C4-2B (cell line): ENCODE measurements at regions not wholly inside any gene's neighbourhood (a gene's known extent, or its start where the extent isn't known, plus 50 kb on each side); places are given as distances from the start of the nearest gene placed in this dataset.

Experiments
- H3K27ac ChIP-seq: fragments of 450-650 bp; 2 replicates; pipeline ENCODE4 v1.5.1; 2017
- ZFX ChIP-seq: fragments of 450-650 bp; IDR thresholded peaks from 2 replicates; pipeline ENCODE4 v1.6.1; 2017
- TF ChIP-seq, protein P1 (sequence below): fragments of 450-650 bp; conservative IDR thresholded peaks from 2 replicates; pipeline ENCODE4 v1.5.1; 2017; ENCODE audit warnings: mild to moderate bottlenecking

DNA sequence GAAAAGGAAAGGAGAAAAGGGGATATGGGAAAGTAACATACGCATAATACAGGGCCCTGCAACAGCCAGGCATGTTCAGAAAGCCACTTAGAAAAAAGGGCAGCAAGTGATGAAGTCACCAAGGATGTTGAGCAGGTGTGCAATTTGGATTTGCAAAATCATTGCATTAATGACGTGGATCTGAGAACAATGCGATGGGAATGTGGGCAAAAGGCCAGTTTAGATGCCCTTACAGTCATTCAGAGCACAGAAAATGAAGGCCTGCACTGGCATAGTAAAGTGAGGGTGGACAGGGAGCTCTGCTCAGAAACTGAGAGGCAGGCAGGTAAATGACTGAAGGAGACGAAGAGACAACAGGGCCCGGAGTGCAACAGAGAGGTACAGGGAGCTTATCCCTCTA, 123.7 kb upstream of the NHSL1 start:
- H3K27ac ChIP-seq, result no peak overlapping the region
- no peak for TF ChIP-seq ZFX
- TF ChIP-seq, protein P1, sequence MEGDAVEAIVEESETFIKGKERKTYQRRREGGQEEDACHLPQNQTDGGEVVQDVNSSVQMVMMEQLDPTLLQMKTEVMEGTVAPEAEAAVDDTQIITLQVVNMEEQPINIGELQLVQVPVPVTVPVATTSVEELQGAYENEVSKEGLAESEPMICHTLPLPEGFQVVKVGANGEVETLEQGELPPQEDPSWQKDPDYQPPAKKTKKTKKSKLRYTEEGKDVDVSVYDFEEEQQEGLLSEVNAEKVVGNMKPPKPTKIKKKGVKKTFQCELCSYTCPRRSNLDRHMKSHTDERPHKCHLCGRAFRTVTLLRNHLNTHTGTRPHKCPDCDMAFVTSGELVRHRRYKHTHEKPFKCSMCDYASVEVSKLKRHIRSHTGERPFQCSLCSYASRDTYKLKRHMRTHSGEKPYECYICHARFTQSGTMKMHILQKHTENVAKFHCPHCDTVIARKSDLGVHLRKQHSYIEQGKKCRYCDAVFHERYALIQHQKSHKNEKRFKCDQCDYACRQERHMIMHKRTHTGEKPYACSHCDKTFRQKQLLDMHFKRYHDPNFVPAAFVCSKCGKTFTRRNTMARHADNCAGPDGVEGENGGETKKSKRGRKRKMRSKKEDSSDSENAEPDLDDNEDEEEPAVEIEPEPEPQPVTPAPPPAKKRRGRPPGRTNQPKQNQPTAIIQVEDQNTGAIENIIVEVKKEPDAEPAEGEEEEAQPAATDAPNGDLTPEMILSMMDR, result no peak

DNA sequence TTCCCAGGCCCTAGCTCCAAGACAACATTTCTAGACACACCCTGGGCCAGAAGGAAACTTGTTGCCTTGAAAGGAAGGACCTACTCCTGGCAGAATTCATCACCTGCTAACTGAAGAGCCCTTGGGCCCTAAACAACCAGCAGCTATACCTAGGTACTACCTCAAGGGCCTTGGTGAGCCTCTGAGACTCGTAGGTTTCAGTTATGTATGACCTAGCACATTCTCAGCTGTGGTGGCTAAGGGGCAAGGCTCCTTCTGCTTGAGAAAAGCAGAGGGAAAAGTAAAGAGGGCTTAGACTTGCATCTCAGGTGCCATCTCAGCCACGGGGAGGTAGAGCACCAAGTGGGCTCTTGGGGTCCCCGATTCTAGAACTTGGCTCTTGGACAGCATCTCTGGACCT, 132.3 kb upstream of the NHSL1 start:
- no peak overlapping the region for H3K27ac ChIP-seq
- TF ChIP-seq, protein P1, result no peak

DNA sequence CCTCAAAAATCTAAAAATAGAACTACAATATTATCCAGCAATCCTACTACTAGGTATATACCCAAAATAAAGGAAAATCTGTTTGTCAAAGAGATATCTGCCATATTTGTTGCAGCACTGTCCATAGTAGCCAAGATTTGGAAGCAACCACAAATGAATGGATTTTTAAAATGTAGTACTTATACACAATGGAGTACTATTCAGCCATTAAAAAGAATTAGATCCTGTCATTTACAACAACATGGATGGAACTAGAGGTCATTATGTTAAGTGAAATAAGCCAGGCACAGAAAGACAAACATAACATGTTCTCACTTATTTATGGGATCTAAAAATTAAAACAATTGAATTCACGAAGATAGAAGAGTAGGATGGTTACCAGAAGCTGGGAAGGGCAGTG, 135.7 kb upstream of the CCDC28A start:
- H3K27ac ChIP-seq, result no peak overlapping the region
- no peak for TF ChIP-seq ZFX
- TF ChIP-seq, protein P1, result no peak

DNA sequence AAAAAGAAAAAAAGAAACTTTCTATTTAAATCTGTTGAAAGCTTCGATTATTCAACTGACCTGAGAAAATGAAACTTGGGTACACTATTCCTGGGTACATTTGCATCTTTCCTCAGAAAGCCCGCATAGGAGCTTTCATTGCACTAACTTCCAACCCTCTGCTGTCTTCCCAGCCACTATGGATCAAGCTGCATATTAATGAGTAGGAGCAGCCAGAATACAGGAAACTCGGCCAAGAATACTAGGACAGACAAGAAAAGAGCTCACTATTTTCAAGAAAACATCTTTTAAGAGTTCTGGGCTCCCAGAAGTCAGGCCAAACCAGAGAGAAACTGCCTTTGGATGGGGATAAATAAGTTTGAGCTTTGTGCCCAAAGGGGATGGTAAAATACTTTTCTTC, 135.0 kb upstream of the CCDC28A start:
- no peak for TF ChIP-seq ZFX
- TF ChIP-seq, protein P1, result no peak
- no peak overlapping the region for H3K27ac ChIP-seq

DNA sequence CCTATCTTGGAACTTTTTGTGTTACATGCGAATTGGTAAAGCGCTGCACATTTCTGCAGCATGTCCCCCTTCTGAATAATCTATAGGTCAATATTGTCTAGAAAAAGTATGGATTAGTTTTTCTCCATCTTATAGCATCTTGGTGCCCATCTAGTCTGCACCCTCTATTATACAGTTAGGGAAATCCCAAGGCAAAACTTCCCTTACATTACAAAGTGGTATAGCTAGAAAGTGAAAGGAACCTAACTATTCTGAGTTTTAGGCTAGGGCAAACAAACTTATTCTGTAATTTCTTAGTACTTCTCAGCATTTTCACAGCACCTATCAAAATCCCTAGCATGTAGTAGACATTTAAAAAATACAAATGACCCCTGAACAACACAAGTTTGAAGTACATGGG, 133.5 kb upstream of the CCDC28A start:
- TF ChIP-seq, protein P1, result no peak
- no peak for TF ChIP-seq ZFX
- H3K27ac ChIP-seq, result no peak overlapping the region

DNA sequence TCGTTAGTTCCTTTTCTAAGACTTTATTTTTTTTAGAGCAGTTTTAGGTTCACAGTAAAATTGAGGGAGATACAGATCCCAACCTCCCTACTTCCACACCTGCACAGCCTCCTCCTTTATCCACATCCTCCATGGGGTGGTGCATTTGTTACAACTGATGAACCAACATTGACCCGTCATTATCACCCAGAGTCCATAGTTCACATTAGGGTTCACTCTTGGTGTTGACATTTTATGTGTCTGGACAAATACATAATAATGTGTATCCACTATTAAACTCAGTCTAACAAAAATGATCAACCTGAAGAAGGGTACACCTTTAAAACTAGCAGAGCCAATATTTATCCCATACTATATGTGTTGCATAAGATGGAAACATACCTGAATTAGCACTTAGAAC, 130.4 kb upstream of the CCDC28A start:
- no peak overlapping the region for H3K27ac ChIP-seq
- TF ChIP-seq, protein P1, result no peak
- TF ChIP-seq ZFX, result no peak

DNA sequence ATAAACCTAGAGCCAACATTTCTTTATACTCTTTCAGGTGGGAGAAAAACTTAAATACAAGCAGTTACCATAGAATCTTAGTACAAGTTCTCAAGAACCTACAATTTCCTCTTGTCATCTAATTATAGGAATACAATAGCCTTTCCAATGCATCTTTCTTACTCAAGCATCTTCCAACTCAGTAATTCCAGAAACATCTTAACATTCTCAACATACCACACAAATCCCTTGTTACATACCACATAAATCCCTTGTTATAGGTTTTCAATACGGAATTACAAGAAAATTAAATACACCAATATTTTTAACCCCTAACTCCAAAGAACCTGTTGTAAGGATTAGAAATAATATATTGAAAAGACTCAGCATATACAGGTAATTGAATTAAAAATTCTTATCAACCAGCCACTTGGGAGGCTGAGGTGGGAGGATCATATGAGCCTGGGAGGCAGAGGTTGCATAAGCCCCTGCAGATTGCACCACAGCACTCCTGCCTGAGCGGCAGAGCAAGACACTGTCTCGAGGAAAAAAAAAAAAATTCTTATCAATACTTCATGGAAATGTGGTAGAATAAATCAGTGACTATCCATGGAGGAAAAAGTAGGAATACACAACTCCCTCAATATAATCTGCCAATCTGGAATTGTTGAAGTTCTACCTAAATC, 127.5 kb upstream of the CCDC28A start:
- no peak overlapping the region for H3K27ac ChIP-seq
- no peak for TF ChIP-seq ZFX
- TF ChIP-seq, protein P1, result no peak
